GM12878 (cell line): ENCODE measurements at regions not wholly inside any gene's neighbourhood (a gene's known extent, or its start where the extent isn't known, plus 50 kb on each side); places are given as distances from the start of the nearest gene placed in this dataset.

Experiments
- ATAC-seq: fragments of 200-7000 bp; cut with Tn5 transposase; 3 replicates; pipeline ENCODE4 v1.9.1; 2020; ENCODE audit warnings: mild to moderate bottlenecking, moderate library complexity
- BruUV-seq: library from RNA; stranded (reverse); fragments of 400-500 nt; replicated peaks from 2 replicates; lab custom pipeline; 2021; lab: Mats Ljungman, UMichigan
- CTCF ChIA-PET: fragments of 300-600 bp; sonication (Branson Sonifier 250); formaldehyde crosslinking; extraction: SDS; loops from one replicate; lab custom pipeline; 2021; ENCODE audit warnings: inconsistent platforms; lab: Yijun Ruan, JAX
- POLR2A ChIA-PET: fragments of 350-600 bp; formaldehyde crosslinking; extraction: SDS; loops from one replicate; lab custom pipeline; 2021; ENCODE audit warnings: inconsistent platforms; lab: Charles Lee
- RAD21 ChIA-PET: fragments of 300-600 bp; sonication (Branson Sonifier 250); formaldehyde crosslinking; loops from one replicate; lab custom pipeline; 2023; ENCODE audit warnings: antibody characterized with exemption; ENCODE audit not compliant: unreplicated experiment; lab: Charles Lee
- SMC1A ChIA-PET: fragments of 300-600 bp; sonication (Branson Sonifier 250); formaldehyde crosslinking; loops from one replicate; lab custom pipeline; 2023; ENCODE audit not compliant: unreplicated experiment, uncharacterized antibody; lab: Charles Lee
- DNase-seq: peaks from one replicate; pipeline ENCODE4 v3.0.0-alpha.2; 2011; ENCODE audit warnings: low read depth, low spot score
- FAIRE-seq: peaks from 3 replicates; lab custom pipeline; 2011; peaks lifted over from hg19 to GRCh38; lab: Jason Lieb, UNC
- H2AFZ ChIP-seq: 2 replicates; pipeline ENCODE4 v1.6.0; 2011; ENCODE audit warnings: low read depth, low read length, control low read depth; ENCODE audit not compliant: control insufficient read depth
- H3K27ac ChIP-seq: 2 replicates; pipeline ENCODE4 v1.5.1; 2011; ENCODE audit warnings: control low read depth; ENCODE audit not compliant: control insufficient read depth, insufficient read depth
- H3K27me3 ChIP-seq, 2 experiments: replicated peaks in 1 of 2; 2 replicates each; pipeline versions ENCODE4 v1.6.0 to v1.6.1; 2011; ENCODE audit warnings: low read length in 1 of 2; ENCODE audit not compliant: control insufficient read depth in 2 of 2, insufficient read depth in 2 of 2
- H3K36me3 ChIP-seq, 2 experiments: 2 replicates each; pipeline ENCODE4 v1.5.1; 2011; ENCODE audit warnings: low read length in 1 of 2; ENCODE audit not compliant: control insufficient read depth in 2 of 2, insufficient read depth in 2 of 2
- H3K4me1 ChIP-seq: 2 replicates; pipeline ENCODE4 v1.6.1; 2011; ENCODE audit warnings: mild to moderate bottlenecking, low read length, moderate library complexity, mixed read lengths; ENCODE audit not compliant: control insufficient read depth, insufficient read depth
- H3K4me2 ChIP-seq: 2 replicates; pipeline ENCODE4 v1.6.0; 2011; ENCODE audit warnings: control low read depth; ENCODE audit not compliant: control insufficient read depth, insufficient read depth
- H3K4me3 ChIP-seq: fragments of 200-600 bp; sonication (generic); 2 replicates; pipeline ENCODE4 v1.5.1; 2016
- H3K79me2 ChIP-seq: 2 replicates; pipeline ENCODE4 v1.6.0; 2011; ENCODE audit warnings: low read length; ENCODE audit not compliant: control insufficient read depth, insufficient read depth
- H3K9ac ChIP-seq: 2 replicates; pipeline ENCODE4 v1.8.0; 2011; ENCODE audit warnings: low read length, control low read depth, mixed read lengths; ENCODE audit not compliant: control insufficient read depth, insufficient read depth
- H3K9me3 ChIP-seq: replicated peaks from 3 replicates; pipeline ENCODE4 v1.5.1; 2011; ENCODE audit warnings: mild to moderate bottlenecking, low read length; ENCODE audit not compliant: control insufficient read depth, insufficient read depth
- H4K20me1 ChIP-seq: 2 replicates; pipeline ENCODE4 v1.6.0; 2011; ENCODE audit not compliant: control insufficient read depth, insufficient read depth
- CEBPB ChIP-seq, 2 experiments: fragments of 150-350 bp in 1 of 2; IDR thresholded peaks; 2 replicates each; pipeline ENCODE4 v1.6.1; 2012 to 2014; ENCODE audit warnings: low read depth in 2 of 2, low read length in 2 of 2, borderline replicate concordance in 1 of 2, inconsistent platforms in 1 of 2
- CHD4 ChIP-seq: fragments of 200-600 bp; sonication (generic); IDR thresholded peaks from 2 replicates; pipeline ENCODE4 v1.6.1; 2016; ENCODE audit warnings: mild to moderate bottlenecking
- E4F1 ChIP-seq: fragments of 450-650 bp; IDR thresholded peaks from 2 replicates; pipeline ENCODE4 v1.6.1; 2018; ENCODE audit warnings: borderline replicate concordance, mild to moderate bottlenecking; ENCODE audit not compliant: partially characterized antibody
- ESRRA ChIP-seq: IDR thresholded peaks from 2 replicates; pipeline ENCODE4 v1.6.1; 2012; ENCODE audit warnings: mild to moderate bottlenecking, low read length, improper control_type of control experiment
- HDAC2 ChIP-seq: fragments of 200-600 bp; sonication (generic); IDR thresholded peaks from 2 replicates; pipeline ENCODE4 v1.6.1; 2017
- NFYB ChIP-seq: IDR thresholded peaks from 2 replicates; pipeline ENCODE4 v1.6.1; 2011; ENCODE audit warnings: low read depth, mild to moderate bottlenecking, low read length, improper control_type of control experiment, moderate library complexity; ENCODE audit not compliant: insufficient read depth
- SIN3A ChIP-seq: IDR thresholded peaks from 2 replicates; pipeline ENCODE4 v1.6.1; 2012; ENCODE audit warnings: low read depth, low read length, improper control_type of control experiment
- SREBF2 ChIP-seq: IDR thresholded peaks from 2 replicates; pipeline ENCODE4 v1.6.1; 2012; ENCODE audit warnings: mild to moderate bottlenecking, low read length
- WGBS: methylation state at CpG from one replicate; pipeline ENCODE4 v1.1.6; 2016; ENCODE audit warnings: low lambda C conversion rate; ENCODE audit not compliant: insufficient replicate concordance, insufficient coverage; ENCODE audit errors: missing lambda C conversion rate; 5-methylcytosine and 5-hydroxymethylcytosine counted together
- in situ Hi-C: fragments of 300-500 bp; cut with MboI; formaldehyde crosslinking; loops from 9 replicates; pipeline ENCODE4 v1.14.3; 2018; ENCODE audit warnings: mixed read lengths
- intact Hi-C: fragments of 100-400 bp; cut with micrococcal nuclease; formaldehyde crosslinking; loops from one replicate; pipeline ENCODE4 v1.14.2; 2022; ENCODE audit not compliant: unreplicated experiment
- TF ChIP-seq, protein P1 (sequence below): fragments of 450-650 bp; IDR thresholded peaks from 2 replicates; pipeline ENCODE4 v1.6.1; 2017; ENCODE audit warnings: mild to moderate bottlenecking

DNA sequence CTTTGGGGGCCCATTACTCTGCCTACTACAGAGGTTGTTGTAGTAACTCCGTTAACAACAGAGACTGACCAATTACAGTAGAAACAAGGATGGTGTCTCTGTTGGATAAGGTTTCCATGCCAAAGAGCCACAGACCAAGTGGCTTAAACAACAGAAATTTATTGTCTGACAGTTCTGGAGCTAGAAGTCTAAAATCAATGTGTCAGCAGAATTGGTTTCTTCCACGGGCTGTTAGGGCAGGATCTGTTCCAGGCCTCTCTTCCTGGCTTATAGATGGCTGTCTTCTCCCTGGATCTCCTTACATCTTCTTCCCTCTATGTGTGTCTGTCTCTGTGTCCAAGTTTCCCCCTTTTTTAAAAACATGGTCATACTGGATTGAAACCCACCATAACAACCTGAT, 135.3 kb downstream of the AKAIN1 start:
- BruUV-seq: no TSS peak
- FAIRE-seq (no peak), DNase-seq (no peak), ATAC-seq (no peak)
- H3K36me3 ChIP-seq: no peaks in the 10 kb centered on the region
- no peak overlapping the region for H3K27ac ChIP-seq
- WGBS: 0% methylated on average over 2 of the region's 2 CpGs
- H3K9me3 ChIP-seq: no peaks in the 10 kb centered on the region
- CTCF ChIA-PET: no interaction called here
- H2AFZ ChIP-seq: no peak overlapping the region
- RAD21 ChIA-PET: no interaction called here
- in situ Hi-C loops: no loop called here
- no peaks in the 10 kb centered on the region for H4K20me1 ChIP-seq
- H3K79me2 ChIP-seq: no peaks in the 10 kb centered on the region
- H3K9ac ChIP-seq: no peak overlapping the region
- TF ChIP-seq NFYB (no peak), SREBF2 (no peak), CEBPB (IDR thresholded peaks at IDR 0.05; ENCODE audit: borderline replicate concordance in 1 of 2, low read depth in 2 of 2, low read length in 2 of 2) (no peak), CHD4 (no peak), ESRRA (no peak), E4F1 (no peak), SIN3A (no peak), HDAC2 (no peak)
- TF ChIP-seq, protein P1, sequence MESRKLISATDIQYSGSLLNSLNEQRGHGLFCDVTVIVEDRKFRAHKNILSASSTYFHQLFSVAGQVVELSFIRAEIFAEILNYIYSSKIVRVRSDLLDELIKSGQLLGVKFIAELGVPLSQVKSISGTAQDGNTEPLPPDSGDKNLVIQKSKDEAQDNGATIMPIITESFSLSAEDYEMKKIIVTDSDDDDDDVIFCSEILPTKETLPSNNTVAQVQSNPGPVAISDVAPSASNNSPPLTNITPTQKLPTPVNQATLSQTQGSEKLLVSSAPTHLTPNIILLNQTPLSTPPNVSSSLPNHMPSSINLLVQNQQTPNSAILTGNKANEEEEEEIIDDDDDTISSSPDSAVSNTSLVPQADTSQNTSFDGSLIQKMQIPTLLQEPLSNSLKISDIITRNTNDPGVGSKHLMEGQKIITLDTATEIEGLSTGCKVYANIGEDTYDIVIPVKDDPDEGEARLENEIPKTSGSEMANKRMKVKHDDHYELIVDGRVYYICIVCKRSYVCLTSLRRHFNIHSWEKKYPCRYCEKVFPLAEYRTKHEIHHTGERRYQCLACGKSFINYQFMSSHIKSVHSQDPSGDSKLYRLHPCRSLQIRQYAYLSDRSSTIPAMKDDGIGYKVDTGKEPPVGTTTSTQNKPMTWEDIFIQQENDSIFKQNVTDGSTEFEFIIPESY: no peak
- no peak overlapping the region for H3K4me2 ChIP-seq
- intact Hi-C loops: no loop called here
- H3K27me3 ChIP-seq: no peaks in the 10 kb centered on the region
- H3K4me1 ChIP-seq: no peaks in the 10 kb centered on the region; the same call in 1 of the 2 replicates
- POLR2A ChIA-PET: no interaction called here
- SMC1A ChIA-PET: no interaction called here
- H3K4me3 ChIP-seq: no peak overlapping the region
